GM18505 (cell line): ENCODE measurements at regions not wholly inside any gene's neighbourhood (a gene's known extent, or its start where the extent isn't known, plus 50 kb on each side); places are given as distances from the start of the nearest gene placed in this dataset.

Experiments used
- ATAC-seq: cut with Tn5 transposase; IDR thresholded peaks from one replicate; pipeline ENCODE4 v1.9.1; 2021; ENCODE audit not compliant: unreplicated experiment
- POLR2A ChIP-seq: IDR thresholded peaks from 4 replicates; pipeline ENCODE4 v1.6.1; 2011; ENCODE audit warnings: borderline replicate concordance; ENCODE audit not compliant: insufficient read depth, insufficient read length; ENCODE audit errors: extremely low read depth

DNA sequence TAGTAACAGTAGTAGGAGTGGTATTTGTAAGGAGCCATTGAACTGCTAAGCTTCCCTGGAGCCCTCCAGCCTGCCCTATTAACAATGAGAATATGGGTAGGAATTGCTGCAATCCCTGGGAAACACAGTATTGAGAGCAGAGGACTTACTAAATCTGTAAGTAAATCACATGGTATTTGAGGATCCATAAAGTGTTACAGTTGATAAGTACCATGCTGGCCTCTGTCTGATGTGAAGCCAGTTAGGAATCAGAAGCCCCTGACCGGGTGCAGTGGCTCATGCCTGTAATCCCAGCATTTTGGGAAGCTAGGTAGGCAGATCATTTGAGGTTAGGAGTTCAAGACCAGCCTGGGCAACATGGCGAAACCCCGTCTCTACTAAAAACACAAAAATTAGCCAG lies 224.6 kb downstream of the C1D start:
- no peak for TF ChIP-seq POLR2A
- no peak for ATAC-seq

DNA sequence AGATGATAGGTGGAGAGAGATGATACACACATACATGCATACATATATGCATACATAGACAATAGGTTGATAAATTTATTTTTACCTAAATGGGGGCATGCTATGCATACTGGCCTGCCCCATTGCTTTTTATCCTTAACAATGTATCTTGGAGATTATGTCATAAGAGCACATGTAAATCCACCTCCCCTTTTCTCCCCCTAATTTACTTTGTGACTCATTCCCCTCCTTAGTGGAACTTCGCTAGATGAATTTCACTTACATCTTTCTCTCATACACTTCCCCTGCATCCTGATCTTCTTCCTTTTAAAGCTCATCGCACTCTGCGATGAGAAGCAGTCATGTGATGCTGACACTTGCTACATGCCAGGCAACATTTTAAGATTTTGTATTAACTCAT lies 223.6 kb downstream of the C1D start:
- TF ChIP-seq POLR2A, result no peak
- no peak for ATAC-seq

DNA sequence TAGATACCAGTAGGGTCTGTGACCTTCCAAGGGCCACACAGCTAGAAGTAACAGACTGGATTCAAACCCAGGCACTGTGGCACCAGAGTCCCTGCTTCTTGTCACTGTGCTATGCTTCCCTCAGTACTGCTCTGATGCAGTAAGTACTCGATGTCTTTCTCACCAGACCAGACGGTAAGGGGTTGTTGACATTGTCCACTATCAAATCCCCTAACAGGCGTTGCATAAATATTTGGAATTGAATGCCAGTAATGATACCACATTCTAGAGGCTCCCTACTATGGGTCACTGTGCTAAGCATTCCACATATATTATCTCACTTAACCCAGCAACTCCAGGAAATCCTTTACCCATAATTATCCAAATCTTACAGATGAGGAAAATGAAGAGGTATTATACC lies 223.1 kb downstream of the C1D start:
- no peak for TF ChIP-seq POLR2A
- ATAC-seq, result no peak

DNA sequence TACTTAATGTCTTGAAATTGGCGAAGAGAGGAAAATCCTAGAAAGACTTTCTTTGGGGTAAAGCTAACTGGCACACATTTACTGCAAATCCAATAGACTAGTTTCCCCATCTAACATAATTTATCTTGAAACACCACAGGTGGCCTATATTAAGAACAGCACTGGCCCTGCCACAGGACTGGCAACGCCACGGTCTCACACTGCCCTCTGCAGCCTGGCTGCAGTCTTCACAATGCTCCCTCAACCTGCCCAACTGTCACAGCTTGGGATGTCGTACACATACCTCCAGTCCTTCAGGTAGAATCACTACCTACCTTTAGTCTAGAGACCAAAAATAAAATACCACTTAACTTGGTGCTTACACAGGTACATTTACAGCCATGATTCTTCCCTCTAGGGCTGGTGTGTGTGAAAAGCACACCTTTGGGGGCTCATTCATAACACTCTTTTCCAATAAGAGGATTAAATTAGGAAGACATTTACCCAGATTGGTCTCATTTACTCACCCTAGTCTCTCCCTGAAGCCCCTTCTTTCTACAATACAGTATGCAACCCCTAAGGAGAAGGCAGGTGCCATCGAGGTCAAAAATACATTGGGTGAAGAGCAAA lies 222.2 kb downstream of the C1D start:
- ATAC-seq, result peak; percentile 81
- no peak for TF ChIP-seq POLR2A

DNA sequence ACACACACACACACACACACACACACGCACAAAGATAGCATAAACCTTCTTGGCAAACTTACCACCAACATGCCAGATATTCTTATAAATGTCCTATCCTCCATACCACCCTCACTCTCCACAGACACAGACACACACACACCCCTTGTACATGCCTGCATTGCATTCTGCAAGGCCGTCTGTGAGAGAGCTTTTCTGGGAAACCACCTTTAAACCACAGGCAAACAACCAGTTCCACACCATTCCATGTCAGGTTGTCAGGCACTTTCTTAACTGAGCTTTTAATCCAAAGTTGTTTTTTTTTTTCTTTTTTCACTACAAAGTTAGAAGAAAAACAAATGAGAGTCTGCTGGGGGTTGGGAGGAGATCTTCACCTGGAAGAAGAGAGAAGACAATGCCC lies 221.1 kb downstream of the C1D start:
- TF ChIP-seq POLR2A, result no peak
- ATAC-seq, result no peak

DNA sequence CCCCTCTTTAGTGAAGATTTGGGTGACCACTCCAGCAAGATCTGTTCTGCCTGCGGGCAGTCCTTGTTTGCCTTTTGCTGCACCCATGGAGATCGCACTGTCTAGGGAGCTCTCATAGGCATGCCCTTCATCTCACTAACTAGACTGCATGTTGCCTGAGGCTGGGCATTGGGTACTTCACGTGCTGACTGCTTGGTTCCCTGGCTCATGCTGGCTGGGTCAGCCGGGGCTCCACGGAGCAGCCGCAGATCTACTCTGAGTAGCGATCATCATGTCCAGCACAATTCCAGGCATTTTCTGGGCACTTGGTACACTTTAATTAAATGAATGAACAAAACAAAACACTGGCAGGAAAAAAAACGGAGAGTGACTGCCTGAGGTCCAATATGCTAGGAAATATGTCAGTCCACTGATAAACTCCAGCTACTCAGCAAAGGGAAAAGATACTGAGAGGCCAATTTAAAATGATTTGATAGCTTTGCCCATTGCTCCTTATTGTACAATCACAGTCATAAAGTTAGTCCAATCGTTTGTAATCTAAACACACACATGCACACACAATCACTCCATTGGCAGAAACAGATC lies 220.3 kb downstream of the C1D start:
- TF ChIP-seq POLR2A, result no peak
- no peak for ATAC-seq

DNA sequence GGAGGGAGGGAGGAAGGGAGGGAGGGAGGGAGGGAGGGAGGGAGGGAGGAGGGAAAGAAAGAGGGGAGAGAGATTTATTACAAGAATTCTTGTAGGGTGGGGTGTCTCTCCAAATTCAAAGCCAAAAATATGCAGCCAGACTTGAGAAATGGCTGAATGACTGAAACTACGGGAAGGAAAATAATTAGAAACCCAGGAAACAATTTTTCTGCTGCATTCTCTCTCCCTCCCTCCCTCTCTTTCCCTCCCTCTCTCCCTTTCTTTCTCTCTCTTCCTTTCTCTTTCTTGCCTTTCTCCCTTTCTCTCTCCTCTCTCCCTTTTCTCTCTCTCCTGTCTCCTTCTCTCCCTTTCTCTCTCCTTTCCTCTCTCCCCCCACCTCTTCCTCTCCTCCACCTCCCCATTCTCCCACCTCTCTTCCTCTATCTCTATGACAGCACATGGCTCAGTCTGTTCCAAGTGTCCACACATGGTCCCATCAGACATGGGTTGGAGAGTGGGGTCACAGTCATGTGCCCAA lies 218.7 kb downstream of the C1D start:
- ATAC-seq, result no peak
- no peak for TF ChIP-seq POLR2A

DNA sequence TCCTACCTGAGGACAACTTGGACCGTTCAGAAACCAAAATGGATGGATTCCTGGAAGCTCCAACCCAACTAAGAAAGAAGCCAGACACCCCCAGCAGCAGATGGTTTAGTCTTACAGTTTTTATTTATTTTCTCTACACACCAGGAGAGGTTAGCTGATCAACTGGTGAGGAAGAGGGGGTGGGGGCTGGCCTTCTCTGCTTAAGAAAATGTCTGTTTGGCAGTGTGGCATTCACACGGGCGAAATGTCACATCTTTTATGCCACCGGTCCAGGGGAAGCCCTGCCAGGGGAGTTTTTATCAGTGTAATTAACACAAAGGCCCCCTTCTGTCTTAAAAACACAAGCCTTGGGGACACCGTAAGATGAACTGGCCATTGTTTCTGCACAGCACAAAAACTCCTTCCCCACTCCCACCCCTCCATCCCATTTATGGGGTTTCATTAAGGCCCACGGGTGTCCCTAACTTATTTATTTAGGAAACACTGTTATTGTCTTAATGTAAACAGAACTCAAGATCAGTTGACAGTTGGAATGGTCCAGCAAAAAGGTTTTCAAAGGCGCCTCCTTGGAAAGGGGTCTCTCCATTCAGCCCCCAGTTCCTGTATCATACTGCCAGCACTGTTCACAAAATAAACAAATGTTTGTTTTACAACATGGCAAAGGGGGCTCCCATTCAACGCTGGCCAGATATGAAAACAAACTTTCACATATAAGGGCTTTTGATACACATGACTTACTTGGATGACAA lies 217.0 kb downstream of the C1D start:
- no peak for ATAC-seq
- no peak for TF ChIP-seq POLR2A

DNA sequence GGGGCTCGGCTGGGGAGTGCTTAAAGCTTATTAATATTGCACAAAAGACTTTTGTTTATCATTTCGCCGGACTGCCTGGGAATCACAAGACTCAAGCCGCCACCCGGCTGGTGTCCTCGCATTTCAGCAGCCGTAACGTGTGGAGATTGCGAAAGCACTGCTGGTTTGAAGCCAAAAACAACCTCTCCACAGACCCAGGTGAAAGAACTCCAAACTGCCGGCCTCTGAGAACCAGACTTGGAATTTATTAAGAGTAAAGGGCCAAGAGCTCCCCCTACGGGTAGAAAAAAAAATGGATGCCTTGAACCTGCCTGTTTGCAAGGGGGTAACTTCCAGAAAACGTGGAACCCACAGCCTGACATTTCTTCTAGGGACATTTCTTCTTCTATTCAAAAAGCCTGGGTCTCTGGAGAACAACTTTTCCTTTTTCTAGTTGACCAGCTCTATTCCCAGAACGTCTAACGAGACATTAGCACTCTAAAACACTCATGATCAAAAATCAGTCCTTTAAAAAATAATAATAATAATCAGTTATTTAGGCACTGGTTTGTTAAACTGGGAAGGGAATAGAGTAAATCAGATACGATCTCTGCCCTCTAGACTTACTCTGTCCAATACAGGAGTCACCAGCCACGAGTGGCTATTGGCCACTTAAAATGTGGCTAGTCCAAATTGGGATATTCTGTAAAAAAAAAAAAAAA lies 216.3 kb downstream of the C1D start:
- no peak for TF ChIP-seq POLR2A
- no peak for ATAC-seq

DNA sequence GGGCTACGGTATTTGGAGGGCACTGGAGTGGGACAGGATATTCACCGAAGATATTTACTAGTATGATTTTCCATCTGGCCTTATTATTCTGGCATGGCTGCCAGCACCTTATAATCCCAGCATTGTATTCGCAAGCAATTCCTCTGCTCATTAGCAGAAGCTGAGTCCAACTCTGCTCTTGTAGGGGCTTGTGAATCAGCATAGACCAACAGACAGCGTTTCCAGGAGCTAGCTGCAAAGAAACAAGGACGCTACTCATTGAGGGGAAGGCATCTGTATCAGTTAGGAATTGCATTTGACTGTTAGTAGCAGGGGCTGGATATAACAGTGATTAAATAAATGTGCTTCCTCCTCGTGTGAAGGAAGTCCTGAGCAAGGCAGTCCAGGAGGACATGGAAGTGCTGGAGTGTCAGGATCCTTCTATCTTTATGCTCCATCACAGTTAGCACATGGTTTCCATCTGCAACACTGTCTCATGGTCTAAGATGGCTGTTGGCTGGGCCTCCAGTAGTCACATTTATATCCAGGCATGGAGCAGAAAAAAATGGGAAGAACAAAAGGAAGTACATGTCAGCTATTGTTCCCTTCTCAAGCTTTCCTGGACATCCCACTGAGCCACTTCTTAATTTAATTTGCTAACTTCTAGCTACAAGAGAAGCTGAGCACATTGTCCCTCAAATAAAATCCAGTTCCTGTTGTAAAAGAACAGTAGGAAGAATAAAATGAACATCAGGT lies 214.1 kb downstream of the C1D start:
- ATAC-seq, result no peak

DNA sequence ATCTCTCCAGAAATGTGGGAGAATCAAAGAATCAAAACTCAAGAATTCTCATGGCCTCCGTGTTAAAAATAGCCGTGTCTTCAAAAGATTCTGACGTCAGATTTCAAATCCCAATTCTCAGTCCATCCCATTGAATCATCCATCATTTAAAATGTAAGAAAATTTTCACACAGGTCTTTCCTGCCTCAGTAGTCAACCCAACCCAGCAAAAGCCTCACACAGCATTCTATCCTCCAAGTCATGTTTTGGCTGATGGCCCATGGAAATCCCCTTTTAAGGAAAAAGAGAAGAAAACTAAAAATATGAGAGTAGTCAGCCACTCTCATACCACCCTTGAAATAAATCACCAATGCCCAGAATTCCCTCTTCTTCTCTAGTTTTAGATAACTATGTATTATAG lies 211.8 kb downstream of the C1D start:
- ATAC-seq, result no peak
- no peak for TF ChIP-seq POLR2A

More for the DNA sequence above, 214.1 kb downstream of the C1D start:
- TF ChIP-seq POLR2A, result no peak

DNA sequence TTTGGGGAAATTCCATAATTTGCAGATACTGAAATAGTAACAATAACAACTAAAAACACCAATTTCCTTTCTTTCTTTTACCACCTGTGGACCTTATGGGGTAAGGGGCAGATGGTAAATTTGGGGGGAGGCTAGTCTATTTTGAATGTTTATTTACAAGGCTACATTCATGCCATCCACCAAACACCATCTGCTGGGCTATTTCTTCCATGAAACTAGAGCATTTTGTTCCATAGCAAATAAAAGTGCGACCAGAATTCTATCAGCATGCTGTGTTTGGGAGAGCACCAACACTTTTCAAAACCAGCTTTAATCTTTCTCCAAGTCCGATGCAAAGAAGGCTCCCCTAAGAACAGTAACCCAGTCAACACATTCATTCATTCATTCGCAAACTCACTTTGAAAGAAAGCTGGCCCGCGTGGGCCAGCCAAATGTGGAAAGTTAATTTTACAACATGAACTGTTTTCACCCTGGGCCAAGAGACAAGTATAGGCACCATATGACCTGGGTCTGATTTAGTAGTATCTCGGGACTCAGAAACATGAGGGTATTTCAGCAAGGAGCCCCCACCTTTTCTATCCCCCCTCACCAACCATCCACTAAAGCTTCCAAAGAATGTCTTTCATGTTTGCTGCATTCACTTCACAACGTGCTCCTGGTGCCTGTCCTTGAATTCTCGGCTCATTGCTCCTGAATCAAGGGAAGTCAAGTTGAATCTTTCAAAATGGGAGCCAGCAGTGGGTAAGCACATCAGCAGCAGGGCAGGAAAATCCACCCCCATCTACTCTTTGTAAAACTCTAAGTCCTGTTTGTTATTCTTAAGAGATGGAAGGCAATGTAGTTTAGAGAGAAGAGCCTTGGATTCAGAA lies 210.6 kb downstream of the C1D start:
- no peak for TF ChIP-seq POLR2A
- ATAC-seq, result no peak
